Testis (tissue), 2 donors: ENCODE measurements at regions not wholly inside any gene's neighbourhood (a gene's known extent, or its start where the extent isn't known, plus 50 kb on each side); places are given as distances from the start of the nearest gene placed in this dataset.

Experiments used
- POLR2A ChIP-seq: fragments of 450-650 bp; IDR thresholded peaks from one replicate; pipeline ENCODE4 v1.6.1; 2017; ENCODE audit warnings: antibody characterized with exemption, mild to moderate bottlenecking, moderate library complexity
- TF ChIP-seq, protein P1 (sequence below), 3 experiments: fragments of 450-650 bp in 2 of 3; fragments of 200-600 bp in 1 of 3; sonication (generic) in 1 of 3; IDR thresholded peaks; one replicate each; pipeline ENCODE4 v1.5.1; 2016 to 2019; ENCODE audit warnings: antibody characterized with exemption in 3 of 3, mild to moderate bottlenecking in 2 of 3, moderate library complexity in 1 of 3

- TF ChIP-seq, protein P1, sequence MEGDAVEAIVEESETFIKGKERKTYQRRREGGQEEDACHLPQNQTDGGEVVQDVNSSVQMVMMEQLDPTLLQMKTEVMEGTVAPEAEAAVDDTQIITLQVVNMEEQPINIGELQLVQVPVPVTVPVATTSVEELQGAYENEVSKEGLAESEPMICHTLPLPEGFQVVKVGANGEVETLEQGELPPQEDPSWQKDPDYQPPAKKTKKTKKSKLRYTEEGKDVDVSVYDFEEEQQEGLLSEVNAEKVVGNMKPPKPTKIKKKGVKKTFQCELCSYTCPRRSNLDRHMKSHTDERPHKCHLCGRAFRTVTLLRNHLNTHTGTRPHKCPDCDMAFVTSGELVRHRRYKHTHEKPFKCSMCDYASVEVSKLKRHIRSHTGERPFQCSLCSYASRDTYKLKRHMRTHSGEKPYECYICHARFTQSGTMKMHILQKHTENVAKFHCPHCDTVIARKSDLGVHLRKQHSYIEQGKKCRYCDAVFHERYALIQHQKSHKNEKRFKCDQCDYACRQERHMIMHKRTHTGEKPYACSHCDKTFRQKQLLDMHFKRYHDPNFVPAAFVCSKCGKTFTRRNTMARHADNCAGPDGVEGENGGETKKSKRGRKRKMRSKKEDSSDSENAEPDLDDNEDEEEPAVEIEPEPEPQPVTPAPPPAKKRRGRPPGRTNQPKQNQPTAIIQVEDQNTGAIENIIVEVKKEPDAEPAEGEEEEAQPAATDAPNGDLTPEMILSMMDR (IDR thresholded peaks at IDR 0.05): no peak
- no peak for TF ChIP-seq POLR2A
Observed at GRCh38 chr12:28606967-28607557, 416.8 kb downstream of the CCDC91 start.
